H1 (cell line): ENCODE measurements at regions not wholly inside any gene's neighbourhood (a gene's known extent, or its start where the extent isn't known, plus 50 kb on each side); places are given as distances from the start of the nearest gene placed in this dataset.
"Not testable (repeated sequence)": the region's sequence is repeated elsewhere in the genome, so short reads cannot be mapped to it uniquely, and the experiment has no call there.

Experiments used
- CTCF ChIA-PET: fragments of 300-600 bp; sonication (Branson Sonifier 250); formaldehyde crosslinking; loops from one replicate; lab custom pipeline; 2021; ENCODE audit not compliant: partially characterized antibody; lab: Charles Lee
- POLR2A ChIA-PET: fragments of 300-600 bp; sonication (Branson Sonifier 250); formaldehyde crosslinking; loops from one replicate; lab custom pipeline; 2021; ENCODE audit warnings: inconsistent platforms; ENCODE audit not compliant: partially characterized antibody; lab: Charles Lee
- DNase-seq, 2 experiments: peaks; one replicate each; pipeline versions ENCODE4 v3.0.0 to v3.0.0-alpha.2; 2010 to 2022; ENCODE audit warnings: low spot score in 2 of 2, low read depth in 1 of 2, mixed read lengths in 1 of 2
- FAIRE-seq: peaks from 2 replicates; lab custom pipeline; 2011; peaks lifted over from hg19 to GRCh38; lab: Jason Lieb, UNC
- H2AFZ ChIP-seq: 2 replicates; pipeline ENCODE4 v1.8.1; 2012; ENCODE audit warnings: low read length, inconsistent platforms
- H2AK5ac ChIP-seq: 2 replicates; pipeline ENCODE4 v1.6.1; 2013; ENCODE audit warnings: low read depth, low read length
- H2BK120ac ChIP-seq: replicated peaks from 2 replicates; pipeline ENCODE3; 2013; ENCODE audit warnings: low read depth, low read length, inconsistent platforms
- H2BK12ac ChIP-seq: 2 replicates; pipeline ENCODE4 v1.6.1; 2013; ENCODE audit warnings: low read depth, low read length
- H2BK15ac ChIP-seq: 2 replicates; pipeline ENCODE4 v1.6.1; 2013; ENCODE audit warnings: low read length
- H2BK20ac ChIP-seq: 2 replicates; pipeline ENCODE4 v1.6.1; 2013; ENCODE audit warnings: low read length
- H2BK5ac ChIP-seq: 2 replicates; pipeline ENCODE4 v1.6.1; 2013; ENCODE audit warnings: low read depth, low read length
- H3K14ac ChIP-seq: 2 replicates; pipeline ENCODE4 v1.6.1; 2013; ENCODE audit warnings: inconsistent platforms; ENCODE audit not compliant: insufficient read length
- H3K18ac ChIP-seq: 2 replicates; pipeline ENCODE4 v1.6.1; 2013; ENCODE audit warnings: low read length; ENCODE audit errors: extremely low read depth
- H3K23ac ChIP-seq: 2 replicates; pipeline ENCODE4 v1.6.1; 2013; ENCODE audit warnings: inconsistent platforms; ENCODE audit not compliant: insufficient read length
- H3K23me2 ChIP-seq: 2 replicates; pipeline ENCODE4 v1.6.1; 2013; ENCODE audit warnings: low read depth, low read length
- H3K27ac ChIP-seq: 2 replicates; pipeline ENCODE4 v1.6.1; 2011; ENCODE audit warnings: low read depth, low read length, inconsistent platforms
- H3K27me3 ChIP-seq, 4 experiments: replicated peaks in 1 of 4; 1 replicate in 1 of 4; 2 replicates in 3 of 4; pipeline versions ENCODE4 v1.6.1 to v1.8.1; 2011 to 2013; ENCODE audit warnings: low read length in 3 of 4, mild to moderate bottlenecking in 3 of 4, inconsistent platforms in 2 of 4, mixed read lengths in 2 of 4, moderate library complexity in 1 of 4; ENCODE audit not compliant: control insufficient read depth in 3 of 4, insufficient read depth in 3 of 4; ENCODE audit errors: extremely low read depth in 1 of 4
- H3K36me3 ChIP-seq, 4 experiments: 2 replicates each; pipeline versions ENCODE4 v1.6.1 to v1.8.1; 2011 to 2013; ENCODE audit warnings: mild to moderate bottlenecking in 4 of 4, low read length in 3 of 4, moderate library complexity in 2 of 4, control low read depth in 1 of 4, inconsistent platforms in 1 of 4; ENCODE audit not compliant: insufficient read depth in 4 of 4, control insufficient read depth in 2 of 4
- H3K4ac ChIP-seq: replicated peaks from 2 replicates; pipeline ENCODE3; 2013; ENCODE audit warnings: low read length, low read depth, mixed read lengths, inconsistent platforms; ENCODE audit not compliant: insufficient read length
- H3K4me1 ChIP-seq, 4 experiments: replicated peaks in 1 of 4; 1 replicate in 1 of 4; 2 replicates in 3 of 4; pipeline versions ENCODE4 v1.6.1 to v1.8.1; 2011 to 2013; ENCODE audit warnings: low read length in 3 of 4, inconsistent platforms in 2 of 4, mixed read lengths in 1 of 4; ENCODE audit not compliant: insufficient read depth in 4 of 4, control insufficient read depth in 3 of 4
- H3K4me2 ChIP-seq, 2 experiments: 2 replicates each; pipeline versions ENCODE4 v1.6.1 to v1.8.1; 2011 to 2013; ENCODE audit warnings: low read depth in 2 of 2, low read length in 2 of 2, control low read depth in 1 of 2, inconsistent platforms in 1 of 2, mild to moderate bottlenecking in 1 of 2; ENCODE audit not compliant: insufficient read depth in 1 of 2
- H3K4me3 ChIP-seq, 4 experiments: fragments of 200-600, 300-600 bp in 1 of 4; sonication (generic), shearing (Covaris generic), sonication (Bioruptor Twin) in 1 of 4; 2 replicates each; pipeline versions ENCODE4 v1.5.1 to v1.8.1; 2011 to 2016; ENCODE audit warnings: low read length in 4 of 4, low read depth in 3 of 4, control low read depth in 2 of 4, inconsistent platforms in 2 of 4, mild to moderate bottlenecking in 2 of 4, mixed read lengths in 1 of 4, moderate library complexity in 1 of 4; ENCODE audit not compliant: insufficient read depth in 2 of 4; ENCODE audit errors: extremely low read depth in 1 of 4
- H3K56ac ChIP-seq: replicated peaks from 2 replicates; pipeline ENCODE3; 2013; ENCODE audit warnings: low read depth, mild to moderate bottlenecking, mixed read lengths, low read length, inconsistent platforms; ENCODE audit not compliant: insufficient read length
- H3K79me1 ChIP-seq: 2 replicates; pipeline ENCODE4 v1.6.1; 2013; ENCODE audit warnings: low read depth, low read length, control low read depth
- H3K79me2 ChIP-seq, 2 experiments: 2 replicates each; pipeline versions ENCODE4 v1.6.1 to v1.8.1; 2012 to 2013; ENCODE audit warnings: low read length in 2 of 2, mild to moderate bottlenecking in 2 of 2, inconsistent platforms in 1 of 2; ENCODE audit not compliant: insufficient read depth in 2 of 2, control insufficient read depth in 1 of 2
- H3K9ac ChIP-seq, 4 experiments: replicated peaks in 1 of 4; 1 replicate in 1 of 4; 2 replicates in 3 of 4; pipeline versions ENCODE4 v1.6.1 to v1.8.1; 2011 to 2013; ENCODE audit warnings: low read depth in 3 of 4, low read length in 3 of 4, control low read depth in 2 of 4, mild to moderate bottlenecking in 2 of 4, moderate library complexity in 2 of 4, inconsistent platforms in 1 of 4; ENCODE audit errors: extremely low read depth in 1 of 4
- H3K9me3 ChIP-seq, 2 experiments: 2 replicates each; pipeline versions ENCODE4 v1.6.1 to v1.8.1; 2012 to 2013; ENCODE audit warnings: mild to moderate bottlenecking in 2 of 2, moderate library complexity in 2 of 2, control low read depth in 1 of 2, inconsistent platforms in 1 of 2, low read depth in 1 of 2, low read length in 1 of 2, mixed read lengths in 1 of 2; ENCODE audit not compliant: insufficient read depth in 2 of 2
- H4K20me1 ChIP-seq, 2 experiments: replicated peaks in 1 of 2; 2 replicates each; pipeline versions ENCODE3 to v1.8.1; 2011 to 2013; ENCODE audit warnings: inconsistent platforms in 2 of 2, low read length in 2 of 2, mild to moderate bottlenecking in 1 of 2; ENCODE audit not compliant: insufficient read depth in 2 of 2, control insufficient read depth in 1 of 2
- H4K5ac ChIP-seq: 2 replicates; pipeline ENCODE4 v1.6.1; 2013; ENCODE audit warnings: low read length, low read depth, mixed read lengths, inconsistent platforms; ENCODE audit not compliant: insufficient read length
- H4K8ac ChIP-seq: 2 replicates; pipeline ENCODE4 v1.8.0; 2013; ENCODE audit warnings: mild to moderate bottlenecking, moderate library complexity, low read length, inconsistent platforms; ENCODE audit not compliant: insufficient read depth; ENCODE audit errors: extremely low read depth
- H4K91ac ChIP-seq: replicated peaks from 2 replicates; pipeline ENCODE3; 2013; ENCODE audit warnings: low read length, mixed read lengths, inconsistent platforms; ENCODE audit not compliant: insufficient read length
- WGBS, 2 experiments: shearing (Covaris generic) in 1 of 2; methylation state at CpG; one replicate each; pipeline versions ENCODE4 v1.1.6 to v1.1.7; 2013 to 2015; ENCODE audit warnings: low lambda C conversion rate in 2 of 2, mixed read lengths in 2 of 2, inconsistent platforms in 1 of 2, low coverage in 1 of 2, missing lambda C conversion rate in 1 of 2; ENCODE audit not compliant: insufficient replicate concordance in 2 of 2, insufficient coverage in 1 of 2, insufficient read length in 1 of 2; ENCODE audit errors: extremely low coverage in 1 of 2, missing lambda C conversion rate in 1 of 2; 5-methylcytosine and 5-hydroxymethylcytosine counted together

DNA sequence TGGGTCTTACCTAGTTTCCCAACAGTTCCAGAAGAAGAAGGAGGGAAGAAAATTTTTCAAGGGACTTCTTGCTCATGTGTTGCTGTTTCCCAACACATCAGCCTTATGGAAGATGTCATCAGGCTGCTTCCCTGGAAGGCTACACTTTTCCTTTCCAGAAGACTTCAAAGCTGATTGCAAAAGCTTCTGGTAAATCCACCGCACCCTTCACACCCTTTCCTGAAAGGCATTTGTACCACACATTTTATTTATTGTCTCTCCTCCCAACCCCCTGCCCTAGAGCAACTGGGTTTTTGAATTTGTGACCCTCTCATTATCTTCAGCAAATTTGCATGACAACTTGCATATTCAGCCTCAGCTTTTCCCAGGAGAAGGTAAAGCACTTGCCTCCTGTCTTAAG, 80.5 kb upstream of the POTED start:
- H3K36me3 ChIP-seq, H2BK12ac ChIP-seq, CTCF ChIA-PET, H2AFZ ChIP-seq, H3K4me1 ChIP-seq, H3K4ac ChIP-seq, H3K9ac ChIP-seq, H2BK20ac ChIP-seq, DNase-seq, H3K27ac ChIP-seq, H4K5ac ChIP-seq, H2AK5ac ChIP-seq, H2BK5ac ChIP-seq, H3K79me2 ChIP-seq, H4K8ac ChIP-seq, H3K56ac ChIP-seq, H3K79me1 ChIP-seq, H3K23ac ChIP-seq, FAIRE-seq, H3K4me3 ChIP-seq, H4K20me1 ChIP-seq, H2BK120ac ChIP-seq, H3K27me3 ChIP-seq, H3K23me2 ChIP-seq, POLR2A ChIA-PET, H3K18ac ChIP-seq, H3K4me2 ChIP-seq, H3K14ac ChIP-seq, H4K91ac ChIP-seq, H2BK15ac ChIP-seq: not testable (repeated sequence)
- WGBS, 2 experiments, result 82% methylated on average over 1 of the region's 1 CpG; no CpG with 5 or more reads in 1 of the 2 experiments
- peaks cover 7 to 29% of the 10 kb centered on the region in 2 experiments; a peak in 3 of 4 replicates for H3K9me3 ChIP-seq

DNA sequence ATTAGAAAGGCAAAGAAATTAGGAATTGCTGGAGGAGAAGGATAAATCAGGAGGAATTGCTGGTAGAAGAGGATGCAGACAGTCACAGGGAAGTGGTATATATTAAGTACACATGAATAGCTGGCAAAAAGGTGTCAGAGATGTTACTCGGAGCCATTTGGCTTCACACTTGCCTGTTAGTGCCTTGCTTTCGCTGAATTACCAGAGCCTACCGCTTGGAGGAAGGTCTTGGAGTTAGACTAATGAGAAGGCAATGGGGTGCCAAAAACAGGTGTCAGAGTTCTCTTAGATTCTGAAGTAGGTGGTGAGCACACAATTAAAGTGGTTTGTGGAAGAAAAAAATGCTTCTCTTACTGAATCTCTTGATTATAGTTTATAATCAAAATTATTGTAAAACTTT, 79.9 kb upstream of the POTED start:
- H2BK12ac ChIP-seq, H3K14ac ChIP-seq, H2BK5ac ChIP-seq, H3K9ac ChIP-seq, H3K27ac ChIP-seq, H2AK5ac ChIP-seq, H2BK20ac ChIP-seq, H3K79me1 ChIP-seq, CTCF ChIA-PET, H3K36me3 ChIP-seq, H3K4me3 ChIP-seq, H3K4me1 ChIP-seq, H4K91ac ChIP-seq, H3K4me2 ChIP-seq, H4K8ac ChIP-seq, H3K18ac ChIP-seq, H2BK120ac ChIP-seq, FAIRE-seq, H3K23ac ChIP-seq, POLR2A ChIA-PET, H3K27me3 ChIP-seq, H2BK15ac ChIP-seq, DNase-seq, H2AFZ ChIP-seq, H3K56ac ChIP-seq, H4K20me1 ChIP-seq, H3K23me2 ChIP-seq, H3K79me2 ChIP-seq, H3K4ac ChIP-seq, H4K5ac ChIP-seq: not testable (repeated sequence)
- WGBS, 2 experiments, result 61% methylated on average over 3 of the region's 3 CpGs; no CpG with 5 or more reads in 1 of the 2 experiments
- H3K9me3 ChIP-seq, result peaks cover 7 to 29% of the 10 kb centered on the region in 2 experiments; a peak in 3 of 4 replicates
